ENCODE measurements at regions not wholly inside any gene's neighbourhood (a gene's known extent, or its start where the extent isn't known, plus 50 kb on each side); places are given as distances from the start of the nearest gene placed in this dataset.

GRCh38 chr14:83556746-83557453 is 1973.0 kb upstream of the FLRT2 start:
- Histone ChIP-seq H3K4me3 (ENCODE audit: low read length in 2 of 2) (no peak overlapping the region), H3K27ac (ENCODE audit: low read depth in 1 of 2, low read length in 2 of 2) (no peak overlapping the region), H3K36me3 (ENCODE audit: control insufficient read depth in 1 of 2, insufficient read depth in 2 of 2, low read length in 1 of 2) (no peaks in the 10 kb centered on the region), H3K4me1 (ENCODE audit: control insufficient read depth in 1 of 2, insufficient read depth in 2 of 2, low read length in 2 of 2) (no peaks in the 10 kb centered on the region), H3K27me3 (ENCODE audit: control insufficient read depth in 1 of 2, insufficient read depth in 2 of 2, low read length in 1 of 2) (no peaks in the 10 kb centered on the region), H3K9me3 (ENCODE audit: control insufficient read depth, low read length) (peaks cover 2% of the 10 kb centered on the region)
- DNase-seq: no peak
- intact Hi-C loops (cut with DNase I): no loop called here
- ATAC-seq (ENCODE audit: low FRiP score): no peak
- WGBS, 2 donors: 91 to 96% methylated on average over 9 of the region's 9 CpGs

GRCh38 chr14:83558946-83559345 is 1971.0 kb upstream of the FLRT2 start:
- no peak for DNase-seq
- Histone ChIP-seq H3K4me1 (ENCODE audit: control insufficient read depth in 1 of 2, insufficient read depth in 2 of 2, low read length in 2 of 2) (no peaks in the 10 kb centered on the region), H3K4me3 (ENCODE audit: low read length in 2 of 2) (no peak overlapping the region), H3K9me3 (ENCODE audit: control insufficient read depth, low read length) (peaks cover 2% of the 10 kb centered on the region), H3K27ac (ENCODE audit: low read depth in 1 of 2, low read length in 2 of 2) (no peak overlapping the region), H3K36me3 (ENCODE audit: control insufficient read depth in 1 of 2, insufficient read depth in 2 of 2, low read length in 1 of 2) (no peaks in the 10 kb centered on the region), H3K27me3 (ENCODE audit: control insufficient read depth in 1 of 2, insufficient read depth in 2 of 2, low read length in 1 of 2) (no peaks in the 10 kb centered on the region)
- intact Hi-C loops (cut with DNase I): no loop called here
- ATAC-seq (ENCODE audit: low FRiP score): no peak

GRCh38 chr14:83559721-83560120 is 1970.2 kb upstream of the FLRT2 start:
- Histone ChIP-seq H3K4me1 (ENCODE audit: control insufficient read depth in 1 of 2, insufficient read depth in 2 of 2, low read length in 2 of 2) (no peaks in the 10 kb centered on the region), H3K4me3 (ENCODE audit: low read length in 2 of 2) (no peak overlapping the region), H3K9me3 (ENCODE audit: control insufficient read depth, low read length) (peaks cover 2% of the 10 kb centered on the region), H3K27me3 (ENCODE audit: control insufficient read depth in 1 of 2, insufficient read depth in 2 of 2, low read length in 1 of 2) (no peaks in the 10 kb centered on the region), H3K27ac (ENCODE audit: low read depth in 1 of 2, low read length in 2 of 2) (no peak overlapping the region), H3K36me3 (ENCODE audit: control insufficient read depth in 1 of 2, insufficient read depth in 2 of 2, low read length in 1 of 2) (no peaks in the 10 kb centered on the region)
- DNase-seq (no peak), ATAC-seq (ENCODE audit: low FRiP score) (no peak)
- intact Hi-C loops (cut with DNase I): no loop called here

GRCh38 chr14:83561261-83561660 is 1968.7 kb upstream of the FLRT2 start:
- intact Hi-C loops (cut with DNase I): no loop called here
- H3K4me1 ChIP-seq (ENCODE audit: control insufficient read depth in 1 of 2, insufficient read depth in 2 of 2, low read length in 2 of 2): no peaks in the 10 kb centered on the region
- H3K27ac ChIP-seq (ENCODE audit: low read depth in 1 of 2, low read length in 2 of 2): no peak overlapping the region
- H3K9me3 ChIP-seq (ENCODE audit: control insufficient read depth, low read length): peaks cover 2% of the 10 kb centered on the region
- no peak for DNase-seq
- H3K4me3 ChIP-seq (ENCODE audit: low read length in 2 of 2): no peak overlapping the region
- 87 to 88% methylated on average over 7 of the region's 7 CpGs for WGBS, 2 donors
- no peaks in the 10 kb centered on the region for H3K27me3 ChIP-seq (ENCODE audit: control insufficient read depth in 1 of 2, insufficient read depth in 2 of 2, low read length in 1 of 2)
- H3K36me3 ChIP-seq (ENCODE audit: control insufficient read depth in 1 of 2, insufficient read depth in 2 of 2, low read length in 1 of 2): no peaks in the 10 kb centered on the region
- ATAC-seq (ENCODE audit: low FRiP score): no peak

- ATAC-seq (ENCODE audit: low FRiP score) (no peak), DNase-seq (no peak)
- Histone ChIP-seq H3K27ac (ENCODE audit: low read depth in 1 of 2, low read length in 2 of 2) (no peak overlapping the region), H3K9me3 (ENCODE audit: control insufficient read depth, low read length) (peaks cover under 1% of the 10 kb centered on the region), H3K4me1 (ENCODE audit: control insufficient read depth in 1 of 2, insufficient read depth in 2 of 2, low read length in 2 of 2) (no peaks in the 10 kb centered on the region), H3K4me3 (ENCODE audit: low read length in 2 of 2) (no peak overlapping the region), H3K36me3 (ENCODE audit: control insufficient read depth in 1 of 2, insufficient read depth in 2 of 2, low read length in 1 of 2) (no peaks in the 10 kb centered on the region), H3K27me3 (ENCODE audit: control insufficient read depth in 1 of 2, insufficient read depth in 2 of 2, low read length in 1 of 2) (no peaks in the 10 kb centered on the region)
- intact Hi-C loops (cut with DNase I): no loop called here
- WGBS, 2 donors: 98 to 99% methylated on average over 1 of the region's 1 CpG
Observed at GRCh38 chr14:83566567-83566966, 1963.4 kb upstream of the FLRT2 start.

- 81 to 86% methylated on average over 1 of the region's 1 CpG for WGBS, 2 donors
- Histone ChIP-seq H3K27me3 (ENCODE audit: control insufficient read depth in 1 of 2, insufficient read depth in 2 of 2, low read length in 1 of 2) (no peaks in the 10 kb centered on the region), H3K9me3 (ENCODE audit: control insufficient read depth, low read length) (no peaks in the 10 kb centered on the region), H3K36me3 (ENCODE audit: control insufficient read depth in 1 of 2, insufficient read depth in 2 of 2, low read length in 1 of 2) (no peaks in the 10 kb centered on the region), H3K4me3 (ENCODE audit: low read length in 2 of 2) (no peak overlapping the region), H3K27ac (ENCODE audit: low read depth in 1 of 2, low read length in 2 of 2) (no peak overlapping the region), H3K4me1 (ENCODE audit: control insufficient read depth in 1 of 2, insufficient read depth in 2 of 2, low read length in 2 of 2) (no peaks in the 10 kb centered on the region)
- DNase-seq: no peak
- intact Hi-C loops (cut with DNase I): no loop called here
- ATAC-seq (ENCODE audit: low FRiP score): no peak
Observed at GRCh38 chr14:83568141-83568540, 1961.8 kb upstream of the FLRT2 start.

GRCh38 chr14:83575301-83575700 is 1954.6 kb upstream of the FLRT2 start:
- Histone ChIP-seq H3K27me3 (ENCODE audit: control insufficient read depth in 1 of 2, insufficient read depth in 2 of 2, low read length in 1 of 2) (no peaks in the 10 kb centered on the region), H3K36me3 (ENCODE audit: control insufficient read depth in 1 of 2, insufficient read depth in 2 of 2, low read length in 1 of 2) (no peaks in the 10 kb centered on the region), H3K4me1 (ENCODE audit: control insufficient read depth in 1 of 2, insufficient read depth in 2 of 2, low read length in 2 of 2) (no peaks in the 10 kb centered on the region), H3K9me3 (ENCODE audit: control insufficient read depth, low read length) (no peaks in the 10 kb centered on the region), H3K4me3 (ENCODE audit: low read length in 2 of 2) (no peak overlapping the region), H3K27ac (ENCODE audit: low read depth in 1 of 2, low read length in 2 of 2) (no peak overlapping the region)
- intact Hi-C loops (cut with DNase I): no loop called here
- DNase-seq (no peak), ATAC-seq (ENCODE audit: low FRiP score) (no peak)
- WGBS, 2 donors: 64 to 73% methylated on average over 1 of the region's 1 CpG

- ATAC-seq (ENCODE audit: low FRiP score): no peak
- no peak for DNase-seq
- Histone ChIP-seq H3K36me3 (ENCODE audit: control insufficient read depth in 1 of 2, insufficient read depth in 2 of 2, low read length in 1 of 2) (no peaks in the 10 kb centered on the region), H3K4me1 (ENCODE audit: control insufficient read depth in 1 of 2, insufficient read depth in 2 of 2, low read length in 2 of 2) (no peaks in the 10 kb centered on the region), H3K27ac (ENCODE audit: low read depth in 1 of 2, low read length in 2 of 2) (no peak overlapping the region), H3K27me3 (ENCODE audit: control insufficient read depth in 1 of 2, insufficient read depth in 2 of 2, low read length in 1 of 2) (no peaks in the 10 kb centered on the region), H3K4me3 (ENCODE audit: low read length in 2 of 2) (no peak overlapping the region), H3K9me3 (ENCODE audit: control insufficient read depth, low read length) (no peaks in the 10 kb centered on the region)
- intact Hi-C loops (cut with DNase I): no loop called here
Observed at GRCh38 chr14:83583201-83583600, 1946.7 kb upstream of the FLRT2 start.

GRCh38 chr14:83594874-83595273 is 1935.1 kb upstream of the FLRT2 start:
- no peaks in the 10 kb centered on the region for H3K27me3 ChIP-seq (ENCODE audit: control insufficient read depth in 1 of 2, insufficient read depth in 2 of 2, low read length in 1 of 2)
- H3K4me3 ChIP-seq (ENCODE audit: low read length in 2 of 2): no peak overlapping the region
- intact Hi-C loops (cut with DNase I): no loop called here
- WGBS, 2 donors: 96 to 97% methylated on average over 13 of the region's 13 CpGs
- no peak for DNase-seq
- no peaks in the 10 kb centered on the region for H3K4me1 ChIP-seq (ENCODE audit: control insufficient read depth in 1 of 2, insufficient read depth in 2 of 2, low read length in 2 of 2)
- no peaks in the 10 kb centered on the region for H3K36me3 ChIP-seq (ENCODE audit: control insufficient read depth in 1 of 2, insufficient read depth in 2 of 2, low read length in 1 of 2)
- no peak overlapping the region for H3K27ac ChIP-seq (ENCODE audit: low read depth in 1 of 2, low read length in 2 of 2)
- ATAC-seq (ENCODE audit: low FRiP score): no peak
- no peaks in the 10 kb centered on the region for H3K9me3 ChIP-seq (ENCODE audit: control insufficient read depth, low read length)

All from aorta (tissue), 5 donors.